K562 (cell line): ENCODE measurements at regions not wholly inside any gene's neighbourhood (a gene's known extent, or its start where the extent isn't known, plus 50 kb on each side); places are given as distances from the start of the nearest gene placed in this dataset.

ENCODE experiments used
- ATAC-seq: fragments of 200-7000 bp; cut with Tn5 transposase; 3 replicates; pipeline ENCODE4 v1.9.1; 2020; ENCODE audit warnings: moderate library complexity
- BruUV-seq: library from RNA; stranded (reverse); fragments of 400-500 nt; replicated peaks from 2 replicates; lab custom pipeline; 2021; lab: Mats Ljungman, UMichigan
- CTCF ChIA-PET: fragments of 300-600 bp; formaldehyde crosslinking; extraction: SDS; loops from one replicate; lab custom pipeline; 2021; ENCODE audit warnings: low intra/inter-chr PET ratio; lab: Yijun Ruan, JAX
- POLR2A ChIA-PET: fragments of 300-600, 350-650 bp; sonication (Branson Sonifier 250); formaldehyde crosslinking; extraction: SDS; loops from one replicate; lab custom pipeline; 2021; ENCODE audit warnings: antibody characterized with exemption, inconsistent platforms; lab: Yijun Ruan, JAX
- DNase-seq, 4 experiments: peaks; one replicate each; pipeline versions ENCODE4 v3.0.0 to v3.0.0-alpha.2; 2011 to 2018; ENCODE audit warnings: low spot score in 3 of 4, mixed read lengths in 3 of 4; ENCODE audit errors: extremely low read depth in 1 of 4
- FAIRE-seq: peaks from 2 replicates; lab custom pipeline; 2011; peaks lifted over from hg19 to GRCh38; lab: Jason Lieb, UNC
- H2AFZ ChIP-seq: 2 replicates; pipeline ENCODE4 v1.6.0; 2011; ENCODE audit warnings: low read depth, low read length, control low read depth, inconsistent platforms
- H3K27ac ChIP-seq: fragments of 200-600 bp; 3 replicates; pipeline ENCODE4 v1.8.0; 2011; ENCODE audit warnings: low read depth, mild to moderate bottlenecking, control low read depth, inconsistent platforms, low read length, moderate library complexity, mixed read lengths; ENCODE audit errors: extremely low read depth
- H3K27me3 ChIP-seq, 2 experiments: fragments of 300-600 bp in 1 of 2; 2 replicates in 1 of 2; 3 replicates in 1 of 2; pipeline versions ENCODE4 v1.6.0 to v1.8.0; 2011; ENCODE audit warnings: inconsistent platforms in 2 of 2, low read length in 2 of 2, mild to moderate bottlenecking in 1 of 2, mixed read lengths in 1 of 2, moderate library complexity in 1 of 2; ENCODE audit not compliant: control insufficient read depth in 2 of 2, insufficient read depth in 2 of 2
- H3K36me3 ChIP-seq: fragments of 300-600 bp; 3 replicates; pipeline ENCODE4 v1.8.0; 2011; ENCODE audit warnings: mild to moderate bottlenecking, low read length, inconsistent platforms; ENCODE audit not compliant: control insufficient read depth, insufficient read depth
- H3K4me1 ChIP-seq, 2 experiments: fragments of 200-600 bp in 1 of 2; replicated peaks in 1 of 2; 2 replicates in 1 of 2; 3 replicates in 1 of 2; pipeline versions ENCODE4 v1.5.1 to v1.8.0; 2011; ENCODE audit warnings: inconsistent platforms in 2 of 2, low read length in 2 of 2, mild to moderate bottlenecking in 1 of 2, mixed read lengths in 1 of 2, moderate library complexity in 1 of 2; ENCODE audit not compliant: control insufficient read depth in 2 of 2, insufficient read depth in 2 of 2
- H3K4me2 ChIP-seq: 2 replicates; pipeline ENCODE4 v1.6.1; 2011; ENCODE audit warnings: low read length, control low read depth, inconsistent platforms, mixed read lengths; ENCODE audit not compliant: insufficient read depth
- H3K4me3 ChIP-seq: fragments of 200-600 bp; sonication (generic), shearing (Covaris generic); 2 replicates; pipeline ENCODE4 v1.5.1; 2016; ENCODE audit warnings: control low read depth, inconsistent platforms
- H3K79me2 ChIP-seq: fragments of 200-600 bp; 3 replicates; pipeline ENCODE4 v1.8.0; 2011; ENCODE audit warnings: low read length, inconsistent platforms; ENCODE audit not compliant: control insufficient read depth, insufficient read depth
- H3K9ac ChIP-seq, 2 experiments: 2 replicates each; pipeline versions ENCODE4 v1.6.0 to v1.6.1; 2011; ENCODE audit warnings: low read depth in 2 of 2, low read length in 2 of 2, control low read depth in 1 of 2, inconsistent platforms in 1 of 2, mild to moderate bottlenecking in 1 of 2, mixed read lengths in 1 of 2; ENCODE audit not compliant: insufficient read depth in 1 of 2
- H3K9me1 ChIP-seq: one replicate; pipeline ENCODE4 v1.6.0; 2011; ENCODE audit warnings: inconsistent platforms, mild to moderate bottlenecking, low read length, moderate library complexity; ENCODE audit not compliant: control insufficient read depth, insufficient read depth
- H3K9me3 ChIP-seq: replicated peaks from 2 replicates; pipeline ENCODE4 v1.5.1; 2011; ENCODE audit warnings: low read depth, low read length, inconsistent platforms; ENCODE audit not compliant: control insufficient read depth, insufficient read depth
- H4K20me1 ChIP-seq: replicated peaks from 2 replicates; pipeline ENCODE4 v1.6.1; 2011; ENCODE audit warnings: low read length, inconsistent platforms, mixed read lengths; ENCODE audit not compliant: control insufficient read depth, insufficient read depth
- AFF4 ChIP-seq: sonication (generic); formaldehyde crosslinking; IDR thresholded peaks from 2 replicates; pipeline ENCODE4 v1.8.0; 2023; ENCODE audit warnings: mild to moderate bottlenecking, missing genetic modification reagents
- HNRNPUL1 ChIP-seq: fragments of 200-400 bp; formaldehyde crosslinking; IDR thresholded peaks from 2 replicates; pipeline ENCODE4 v1.6.1; 2017; ENCODE audit warnings: low read length
- NR3C1 ChIP-seq: sonication (generic); formaldehyde crosslinking; IDR thresholded peaks from 2 replicates; pipeline ENCODE4 v1.8.1; 2022; ENCODE audit warnings: missing genetic modification reagents
- RBM25 ChIP-seq: fragments of 200-400 bp; formaldehyde crosslinking; IDR thresholded peaks from 2 replicates; pipeline ENCODE4 v1.6.1; 2018; ENCODE audit warnings: low read length, low read depth, moderate library complexity; ENCODE audit not compliant: severe bottlenecking
- SAP30 ChIP-seq: fragments of 200-600 bp; sonication (generic); IDR thresholded peaks from 2 replicates; pipeline ENCODE4 v1.6.1; 2012; ENCODE audit warnings: borderline replicate concordance, low read depth, mild to moderate bottlenecking, moderate library complexity, low read length, control low read depth, inconsistent platforms; ENCODE audit not compliant: insufficient read depth, poor library complexity, severe bottlenecking
- SMARCC2 ChIP-seq: fragments of 450-650 bp; IDR thresholded peaks from 2 replicates; pipeline ENCODE4 v1.6.1; 2017; ENCODE audit warnings: antibody characterized with exemption, moderate library complexity, mild to moderate bottlenecking, low read depth
- ZBTB12 ChIP-seq: fragments of 250-450 bp; sonication (Bioruptor Pico); IDR thresholded peaks from 2 replicates; pipeline ENCODE4 v1.4.0; 2020
- ZNF146 ChIP-seq: IDR thresholded peaks from one replicate; pipeline ENCODE4 v1.6.1; 2018; ENCODE audit warnings: missing compliant biosample characterization; ENCODE audit not compliant: unreplicated experiment
- ZNF398 ChIP-seq: fragments of 250-450 bp; sonication (Bioruptor Pico); IDR thresholded peaks from 2 replicates; pipeline ENCODE4 v1.8.0; 2021; ENCODE audit warnings: moderate library complexity, mild to moderate bottlenecking, inconsistent platforms
- ZNF707 ChIP-seq: fragments of 250-450 bp; sonication (Bioruptor Pico); conservative IDR thresholded peaks from 2 replicates; pipeline ENCODE4 v1.8.0; 2022; ENCODE audit warnings: inconsistent platforms, mild to moderate bottlenecking, moderate library complexity
- WGBS: fragments of 100-300 bp; shearing (Covaris generic); methylation state at CpG from one replicate; pipeline ENCODE4 v1.1.6; 2016; ENCODE audit warnings: low coverage, mixed read lengths; ENCODE audit not compliant: insufficient coverage; ENCODE audit errors: missing lambda C conversion rate; 5-methylcytosine and 5-hydroxymethylcytosine counted together
- in situ Hi-C: fragments of 300-500 bp; cut with MboI; formaldehyde crosslinking; loops from 4 replicates; pipeline ENCODE4 v1.15.0; 2018; ENCODE audit warnings: inconsistent platforms, mixed read lengths
- intact Hi-C: fragments of 100-400 bp; cut with micrococcal nuclease; formaldehyde crosslinking; loops from 2 replicates; pipeline ENCODE4 v1.14.2; 2022

- TF ChIP-seq ZNF707 (CRISPR knock-in tag) (no peak), NR3C1 (no peak), ZNF398 (CRISPR knock-in tag) (no peak), ZNF146 (CRISPR knock-in tag) (peak; percentile 80), AFF4 (CRISPR knock-in tag) (no peak), ZBTB12 (no peak), RBM25 (peak; percentile 87), SAP30 (no peak), HNRNPUL1 (no peak), SMARCC2 (no peak)
- Histone ChIP-seq H3K4me3 (no peak overlapping the region), H3K9me1 (no peaks in the 10 kb centered on the region), H3K9ac (no peak overlapping the region), H3K4me2 (no peak overlapping the region), H3K9me3 (no peaks in the 10 kb centered on the region), H3K79me2 (no peaks in the 10 kb centered on the region), H3K36me3 (no peaks in the 10 kb centered on the region), H4K20me1 (no peaks in the 10 kb centered on the region), H3K27ac (no peak overlapping the region), H2AFZ (no peak overlapping the region), H3K27me3 (0 out of 5 replicates have a peak, but pooled peaks cover 0 to 2% of the 10 kb centered on the region in 2 experiments), H3K4me1 (no peaks in the 10 kb centered on the region)
- POLR2A ChIA-PET = no interaction called here
- BruUV-seq = no TSS peak
- WGBS = 20% methylated on average over 4 of the region's 5 CpGs
- CTCF ChIA-PET = no interaction called here
- ATAC-seq (no peak), FAIRE-seq (no peak), DNase-seq (no peak)
- intact Hi-C loops = no loop called here
- in situ Hi-C loops = no loop called here
Measured at GRCh38 chrX:1871887-1872286, 257.0 kb downstream of the ASMT start.
